ENCODE measurements at regions not wholly inside any gene's neighbourhood (a gene's known extent, or its start where the extent isn't known, plus 50 kb on each side); places are given as distances from the start of the nearest gene placed in this dataset.

- no peaks in the 10 kb centered on the region for H3K36me3 ChIP-seq (ENCODE audit: control insufficient read depth in 4 of 4, insufficient read depth in 3 of 4, low read depth in 1 of 4, low read length in 3 of 4)
- no peak for TF ChIP-seq FOXA2 (IDR thresholded peaks at IDR 0.05)
- no peak for TF ChIP-seq RAD21 (IDR thresholded peaks at IDR 0.05)
- TF ChIP-seq MAX (IDR thresholded peaks at IDR 0.05), result no peak
- TF ChIP-seq ZBTB33 (IDR thresholded peaks at IDR 0.05), result no peak
- no peak for TF ChIP-seq RXRA (IDR thresholded peaks at IDR 0.05)
- no peak for TF ChIP-seq CTCF (IDR thresholded peaks at IDR 0.05; ENCODE audit: low read depth, low read length, missing input control)
- TF ChIP-seq HNF4G (IDR thresholded peaks at IDR 0.05), result no peak
- TF ChIP-seq HNF4A (conservative IDR thresholded peaks at IDR 0.05), result no peak
- TF ChIP-seq SP1 (IDR thresholded peaks at IDR 0.05), result no peak
- TF ChIP-seq ATF3 (IDR thresholded peaks at IDR 0.05), result no peak
- TF ChIP-seq JUND (IDR thresholded peaks at IDR 0.05), result no peak
- no peak for TF ChIP-seq FOXA1 (IDR thresholded peaks at IDR 0.05)
- no peak for TF ChIP-seq REST (IDR thresholded peaks at IDR 0.05)
- TF ChIP-seq YY1 (IDR thresholded peaks at IDR 0.05), result no peak
- no peak for TF ChIP-seq NR2F2 (IDR thresholded peaks at IDR 0.05)
- no peak for TF ChIP-seq EGR1 (IDR thresholded peaks at IDR 0.05; ENCODE audit: low read depth in 2 of 2)
- TF ChIP-seq GABPA (IDR thresholded peaks at IDR 0.05 in 1 of 2, conservative IDR thresholded peaks at IDR 0.05 in 1 of 2), result no peak
- H3K4me3 ChIP-seq (ENCODE audit: low read depth in 1 of 3, low read length in 3 of 3), result no peak overlapping the region
- H3K27me3 ChIP-seq (ENCODE audit: control insufficient read depth in 4 of 4, insufficient read depth in 4 of 4, low read length in 3 of 4), result peaks cover 0 to 2% (median 0%) of the 10 kb centered on the region in 4 donors
- no peak overlapping the region for H3K27ac ChIP-seq (ENCODE audit: low read depth in 1 of 2, low read length in 2 of 2)
- 83% methylated on average over 2 of the region's 2 CpGs for WGBS
- no peaks in the 10 kb centered on the region for H3K4me1 ChIP-seq (ENCODE audit: control insufficient read depth in 4 of 4, insufficient read depth in 4 of 4, low read length in 3 of 4)
- no peak overlapping the region for H3K9ac ChIP-seq (ENCODE audit: low read depth in 1 of 2, low read length in 2 of 2)
- H3K9me3 ChIP-seq (ENCODE audit: control insufficient read depth in 4 of 4, low read length in 3 of 4), result no peaks in the 10 kb centered on the region
- DNase-seq (ENCODE audit: low spot score), result no peak
These were observed 127.3 kb downstream of the TMA16 start for GRCh38 chr4:163621821-163622220.

Measured in liver (tissue), 8 donors.